Brain microvascular endothelial cell (primary cell): ENCODE measurements at regions not wholly inside any gene's neighbourhood (a gene's known extent, or its start where the extent isn't known, plus 50 kb on each side); places are given as distances from the start of the nearest gene placed in this dataset.
A peak's percentile ranks its signal among the peaks of the same experiment; 100 is the strongest.

Experiments
- DNase-seq: peaks from one replicate; pipeline ENCODE4 v3.0.0-alpha.2; 2020
- H3K27ac ChIP-seq: fragments of 250-450 bp; sonication (Bioruptor Pico); 2 replicates; pipeline ENCODE4 v1.5.1; 2020; ENCODE audit warnings: mild to moderate bottlenecking, moderate library complexity
- H3K27me3 ChIP-seq: fragments of 250-450 bp; sonication (Bioruptor Pico); replicated peaks from 2 replicates; pipeline ENCODE4 v1.5.1; 2020; ENCODE audit warnings: mild to moderate bottlenecking
- H3K36me3 ChIP-seq: fragments of 250-450 bp; sonication (Bioruptor Pico); replicated peaks from 2 replicates; pipeline ENCODE4 v1.5.1; 2020; ENCODE audit warnings: mild to moderate bottlenecking
- H3K4me3 ChIP-seq: 2 replicates; pipeline ENCODE4 v1.5.1; 2011; ENCODE audit warnings: low read depth, mild to moderate bottlenecking, control low read depth, low read length, moderate library complexity
- in situ Hi-C: cut with HindIII; loops from 2 replicates; pipeline ENCODE4 v1.10.0; 2017; ENCODE audit warnings: low sequenced_read_pairs, low pct_ligation_motif_present
- TF ChIP-seq, protein P1 (sequence below): IDR thresholded peaks from 2 replicates; pipeline ENCODE4 v1.5.1; 2011; ENCODE audit warnings: low read depth, mild to moderate bottlenecking, moderate library complexity, low read length, control low read depth, inconsistent platforms; ENCODE audit errors: missing control alignments

- H3K4me3 ChIP-seq, result no peak overlapping the region
- no peak overlapping the region for H3K27ac ChIP-seq
- in situ Hi-C loops, result no loop called here
- H3K27me3 ChIP-seq, result no peaks in the 10 kb centered on the region
- H3K36me3 ChIP-seq, result no peaks in the 10 kb centered on the region
- TF ChIP-seq, protein P1, sequence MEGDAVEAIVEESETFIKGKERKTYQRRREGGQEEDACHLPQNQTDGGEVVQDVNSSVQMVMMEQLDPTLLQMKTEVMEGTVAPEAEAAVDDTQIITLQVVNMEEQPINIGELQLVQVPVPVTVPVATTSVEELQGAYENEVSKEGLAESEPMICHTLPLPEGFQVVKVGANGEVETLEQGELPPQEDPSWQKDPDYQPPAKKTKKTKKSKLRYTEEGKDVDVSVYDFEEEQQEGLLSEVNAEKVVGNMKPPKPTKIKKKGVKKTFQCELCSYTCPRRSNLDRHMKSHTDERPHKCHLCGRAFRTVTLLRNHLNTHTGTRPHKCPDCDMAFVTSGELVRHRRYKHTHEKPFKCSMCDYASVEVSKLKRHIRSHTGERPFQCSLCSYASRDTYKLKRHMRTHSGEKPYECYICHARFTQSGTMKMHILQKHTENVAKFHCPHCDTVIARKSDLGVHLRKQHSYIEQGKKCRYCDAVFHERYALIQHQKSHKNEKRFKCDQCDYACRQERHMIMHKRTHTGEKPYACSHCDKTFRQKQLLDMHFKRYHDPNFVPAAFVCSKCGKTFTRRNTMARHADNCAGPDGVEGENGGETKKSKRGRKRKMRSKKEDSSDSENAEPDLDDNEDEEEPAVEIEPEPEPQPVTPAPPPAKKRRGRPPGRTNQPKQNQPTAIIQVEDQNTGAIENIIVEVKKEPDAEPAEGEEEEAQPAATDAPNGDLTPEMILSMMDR, result no peak
- DNase-seq, result no peak
Measured at GRCh38 chr11:38323961-38324761, 1726.1 kb upstream of the RAG2 start.

GRCh38 chr11:38315151-38315550, 1717.1 kb upstream of the RAG2 start:
- Histone ChIP-seq H3K4me3 (no peak overlapping the region), H3K27me3 (no peaks in the 10 kb centered on the region), H3K36me3 (no peaks in the 10 kb centered on the region), H3K27ac (no peak overlapping the region)
- DNase-seq, result no peak
- in situ Hi-C loops, result no loop called here
- TF ChIP-seq, protein P1, result no peak

DNA sequence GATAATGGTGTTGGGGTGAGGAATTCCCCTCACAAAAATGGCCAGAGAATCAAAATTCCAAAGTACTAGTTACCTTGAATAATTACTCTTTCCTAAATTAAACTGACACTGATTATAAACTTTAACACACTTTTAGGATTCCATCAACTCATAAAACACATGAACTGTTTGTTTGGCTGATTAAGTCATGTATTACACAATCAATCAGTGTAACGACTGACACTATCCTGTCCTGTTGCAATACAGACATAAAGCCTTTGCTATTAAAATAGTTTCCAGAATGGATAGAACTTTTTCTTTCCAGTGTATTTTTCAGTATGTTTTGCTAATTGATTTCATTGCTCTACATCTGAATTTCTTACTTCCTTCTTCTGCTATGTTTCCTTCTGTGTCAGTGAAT, 1709.4 kb upstream of the RAG2 start:
- no peak overlapping the region for H3K4me3 ChIP-seq
- in situ Hi-C loops, result no loop called here
- no peak overlapping the region for H3K27ac ChIP-seq
- TF ChIP-seq, protein P1, result no peak
- DNase-seq, result no peak
- H3K36me3 ChIP-seq, result no peaks in the 10 kb centered on the region
- no peaks in the 10 kb centered on the region for H3K27me3 ChIP-seq

DNA sequence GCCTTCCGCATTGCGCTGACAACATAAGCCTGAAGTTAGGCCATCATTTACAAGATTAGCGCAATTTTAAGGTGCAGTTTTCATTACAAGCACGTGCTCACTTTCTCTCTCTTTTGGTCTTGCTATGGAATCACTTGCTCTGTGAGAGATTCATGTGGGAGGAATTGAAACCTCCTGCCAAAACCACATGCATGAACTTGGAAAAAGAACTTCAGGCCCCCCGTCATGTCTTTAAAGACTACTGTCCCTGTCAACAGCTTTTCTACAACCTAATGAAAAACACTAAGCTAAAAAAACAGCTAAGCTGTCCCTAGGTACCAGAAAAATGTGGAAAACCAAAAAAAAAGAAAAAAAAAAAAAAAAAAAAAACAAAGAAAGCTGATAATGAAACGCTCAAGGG, 1707.6 kb upstream of the RAG2 start:
- peak; percentile 40 for DNase-seq
- Histone ChIP-seq H3K27ac (no peak overlapping the region), H3K36me3 (no peaks in the 10 kb centered on the region), H3K27me3 (no peaks in the 10 kb centered on the region), H3K4me3 (no peak overlapping the region)
- in situ Hi-C loops, result no loop called here
- TF ChIP-seq, protein P1, result no peak

- no peaks in the 10 kb centered on the region for H3K27me3 ChIP-seq
- no peaks in the 10 kb centered on the region for H3K36me3 ChIP-seq
- TF ChIP-seq, protein P1, result no peak
- DNase-seq, result no peak
- no peak overlapping the region for H3K27ac ChIP-seq
- no peak overlapping the region for H3K4me3 ChIP-seq
- in situ Hi-C loops, result no loop called here
Measured at GRCh38 chr11:38304926-38305325, 1706.9 kb upstream of the RAG2 start.

DNA sequence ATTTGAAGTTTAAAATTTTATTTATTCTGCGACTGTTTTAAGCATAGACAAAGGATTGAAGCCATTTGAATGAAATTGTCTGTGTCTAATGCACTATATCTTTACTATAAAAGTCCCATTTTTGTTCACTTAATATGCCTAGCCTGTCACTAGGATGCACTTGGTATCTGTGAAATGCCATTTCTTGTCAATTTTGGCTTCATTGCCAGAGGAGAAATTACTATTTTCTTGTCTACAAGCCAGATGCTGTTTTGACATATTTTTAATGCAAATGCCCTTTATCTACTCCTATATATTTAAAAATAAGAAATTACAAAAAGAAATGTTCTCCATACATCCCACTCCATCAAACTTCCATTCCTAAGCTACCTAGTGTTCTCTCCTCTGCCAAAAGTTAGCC, 1704.5 kb upstream of the RAG2 start:
- no peak overlapping the region for H3K4me3 ChIP-seq
- H3K36me3 ChIP-seq, result no peaks in the 10 kb centered on the region
- in situ Hi-C loops, result no loop called here
- TF ChIP-seq, protein P1, result no peak
- H3K27ac ChIP-seq, result no peak overlapping the region
- DNase-seq, result no peak
- H3K27me3 ChIP-seq, result no peaks in the 10 kb centered on the region
